Kidney epithelial cell (primary cell): ENCODE measurements at regions not wholly inside any gene's neighbourhood (a gene's known extent, or its start where the extent isn't known, plus 50 kb on each side); places are given as distances from the start of the nearest gene placed in this dataset.

Source experiments
- DNase-seq: peaks from one replicate; pipeline ENCODE4 v3.0.0-alpha.2; 2010; ENCODE audit warnings: low read depth
- H3K27me3 ChIP-seq: 2 replicates; pipeline ENCODE4 v1.6.0; 2011; ENCODE audit warnings: low read length; ENCODE audit not compliant: control insufficient read depth, insufficient read depth
- H3K36me3 ChIP-seq: 2 replicates; pipeline ENCODE4 v1.5.1; 2011; ENCODE audit warnings: low read length; ENCODE audit not compliant: control insufficient read depth, insufficient read depth
- H3K4me3 ChIP-seq: 2 replicates; pipeline ENCODE4 v1.5.1; 2011; ENCODE audit warnings: low read depth, mild to moderate bottlenecking, control low read depth, low read length
- TF ChIP-seq, protein P1 (sequence below): IDR thresholded peaks from 2 replicates; pipeline ENCODE4 v1.5.1; 2011; ENCODE audit warnings: mild to moderate bottlenecking, moderate library complexity, low read length, control low read depth, inconsistent platforms; ENCODE audit not compliant: insufficient read depth, poor library complexity, severe bottlenecking

- DNase-seq = no peak
- no peaks in the 10 kb centered on the region for H3K27me3 ChIP-seq
- no peaks in the 10 kb centered on the region for H3K36me3 ChIP-seq
- H3K4me3 ChIP-seq = no peak overlapping the region
- TF ChIP-seq, protein P1, sequence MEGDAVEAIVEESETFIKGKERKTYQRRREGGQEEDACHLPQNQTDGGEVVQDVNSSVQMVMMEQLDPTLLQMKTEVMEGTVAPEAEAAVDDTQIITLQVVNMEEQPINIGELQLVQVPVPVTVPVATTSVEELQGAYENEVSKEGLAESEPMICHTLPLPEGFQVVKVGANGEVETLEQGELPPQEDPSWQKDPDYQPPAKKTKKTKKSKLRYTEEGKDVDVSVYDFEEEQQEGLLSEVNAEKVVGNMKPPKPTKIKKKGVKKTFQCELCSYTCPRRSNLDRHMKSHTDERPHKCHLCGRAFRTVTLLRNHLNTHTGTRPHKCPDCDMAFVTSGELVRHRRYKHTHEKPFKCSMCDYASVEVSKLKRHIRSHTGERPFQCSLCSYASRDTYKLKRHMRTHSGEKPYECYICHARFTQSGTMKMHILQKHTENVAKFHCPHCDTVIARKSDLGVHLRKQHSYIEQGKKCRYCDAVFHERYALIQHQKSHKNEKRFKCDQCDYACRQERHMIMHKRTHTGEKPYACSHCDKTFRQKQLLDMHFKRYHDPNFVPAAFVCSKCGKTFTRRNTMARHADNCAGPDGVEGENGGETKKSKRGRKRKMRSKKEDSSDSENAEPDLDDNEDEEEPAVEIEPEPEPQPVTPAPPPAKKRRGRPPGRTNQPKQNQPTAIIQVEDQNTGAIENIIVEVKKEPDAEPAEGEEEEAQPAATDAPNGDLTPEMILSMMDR = no peak
These were observed 243.3 kb downstream of the SEC61B start for GRCh38 chr9:99465231-99465907.

DNA sequence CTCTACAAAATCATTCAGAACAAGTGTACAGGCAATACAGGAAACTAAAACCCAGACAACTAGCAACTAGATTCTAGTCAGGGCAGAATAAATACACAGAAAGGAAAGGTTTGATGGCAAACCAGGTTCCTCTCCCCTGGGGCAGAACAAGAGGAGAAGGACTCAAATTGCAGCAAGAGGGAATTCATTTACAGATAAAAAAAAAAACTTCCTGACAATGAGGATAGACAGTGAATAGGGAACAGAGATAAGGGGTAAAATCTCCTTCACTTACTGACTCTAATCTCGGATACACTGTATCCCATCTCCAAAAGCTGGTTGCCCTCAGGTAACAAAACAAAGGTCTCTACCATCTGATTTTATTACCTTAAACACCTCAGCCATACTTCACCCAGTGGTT is 244.0 kb downstream of the SEC61B start:
- no peak overlapping the region for H3K4me3 ChIP-seq
- no peak for DNase-seq
- TF ChIP-seq, protein P1 = no peak
- no peaks in the 10 kb centered on the region for H3K36me3 ChIP-seq
- H3K27me3 ChIP-seq = no peaks in the 10 kb centered on the region

DNA sequence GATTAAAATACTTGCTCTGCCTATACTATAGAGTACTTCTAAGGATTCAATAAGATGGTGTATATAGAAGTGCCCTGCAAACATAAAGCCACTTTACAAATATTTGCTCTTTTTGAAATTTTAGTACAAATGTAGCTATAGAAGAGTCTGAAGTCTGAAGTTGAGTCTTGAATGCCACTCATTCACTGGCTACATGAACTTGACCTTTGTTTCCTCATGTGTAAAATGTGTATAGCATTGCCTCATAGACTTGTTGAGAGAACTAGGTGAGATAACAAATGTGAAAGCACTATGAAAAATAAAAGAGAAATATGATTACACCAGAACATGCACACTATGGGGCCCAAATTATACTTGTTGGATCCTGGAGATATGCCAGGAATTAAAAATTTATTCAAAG is 244.7 kb downstream of the SEC61B start:
- H3K27me3 ChIP-seq = no peaks in the 10 kb centered on the region
- H3K36me3 ChIP-seq = no peaks in the 10 kb centered on the region
- TF ChIP-seq, protein P1 = no peak
- no peak for DNase-seq
- no peak overlapping the region for H3K4me3 ChIP-seq

GRCh38 chr9:99471033-99471432 is 249.0 kb downstream of the SEC61B start:
- DNase-seq = no peak
- TF ChIP-seq, protein P1 = no peak
- H3K27me3 ChIP-seq = no peaks in the 10 kb centered on the region
- H3K4me3 ChIP-seq = no peak overlapping the region
- no peaks in the 10 kb centered on the region for H3K36me3 ChIP-seq

DNA sequence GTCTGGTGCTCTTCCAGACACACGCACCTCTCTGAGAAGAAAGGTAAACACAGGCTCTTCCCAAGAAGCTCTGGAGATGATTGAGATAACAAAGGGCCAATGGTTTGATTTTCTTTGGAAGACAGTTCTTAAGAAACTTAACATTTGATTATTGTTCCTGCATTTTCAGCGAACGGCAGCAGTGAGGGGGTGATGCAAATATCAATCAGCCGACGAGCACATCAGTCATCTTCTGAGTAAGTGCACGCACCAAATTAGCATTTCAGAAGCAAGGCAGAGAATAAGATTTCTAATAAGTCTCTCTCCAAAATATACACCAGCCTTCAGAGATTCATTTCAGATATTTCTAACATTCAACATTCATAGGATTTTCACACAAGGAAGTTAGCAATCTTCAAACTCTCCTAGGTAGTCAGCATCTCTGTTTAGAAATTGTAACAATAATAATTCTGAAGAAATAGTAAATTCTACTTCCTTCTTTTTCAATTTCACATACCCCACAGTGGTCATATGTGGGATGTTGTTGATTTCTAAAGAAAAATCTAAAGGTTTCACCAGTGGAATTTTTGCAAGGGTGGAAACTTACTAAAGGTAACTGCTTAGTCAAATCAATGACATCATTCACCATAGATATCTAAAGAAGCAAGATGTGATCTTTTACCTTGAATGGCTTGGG is 250.3 kb downstream of the SEC61B start:
- TF ChIP-seq, protein P1 = no peak
- DNase-seq = no peak
- no peaks in the 10 kb centered on the region for H3K36me3 ChIP-seq
- no peak overlapping the region for H3K4me3 ChIP-seq
- H3K27me3 ChIP-seq = no peaks in the 10 kb centered on the region

DNA sequence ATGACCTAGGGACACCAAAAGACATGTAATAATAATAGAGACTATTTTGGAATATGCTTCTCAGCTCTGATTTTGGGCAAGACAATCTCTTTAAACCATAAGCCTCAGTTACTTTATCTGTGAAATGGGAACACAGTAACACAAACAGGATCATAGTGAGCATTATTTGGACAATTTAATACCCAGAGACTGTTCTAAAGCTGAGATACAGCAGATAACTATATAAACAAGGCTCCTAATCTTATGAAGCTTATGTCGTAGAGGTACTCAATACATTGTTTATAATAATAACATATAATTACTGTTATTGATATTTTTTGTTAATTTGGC is 250.8 kb downstream of the SEC61B start:
- Histone ChIP-seq H3K27me3 (no peaks in the 10 kb centered on the region), H3K36me3 (no peaks in the 10 kb centered on the region), H3K4me3 (no peak overlapping the region)
- no peak for DNase-seq
- TF ChIP-seq, protein P1 = no peak
